Type B pancreatic cell (in vitro differentiated cells): ENCODE measurements at regions not wholly inside any gene's neighbourhood (a gene's known extent, or its start where the extent isn't known, plus 50 kb on each side); places are given as distances from the start of the nearest gene placed in this dataset.

Experiments used
- DNase-seq: peaks from one replicate; pipeline ENCODE4 v3.0.0; 2021; ENCODE audit warnings: mixed read lengths; ENCODE audit not compliant: unreplicated experiment; ENCODE audit errors: extremely low spot score
- H3K27ac Mint-ChIP-seq: 2 replicates; pipeline ENCODE4 v1.8.0; 2021; ENCODE audit warnings: mild to moderate bottlenecking, mixed read lengths
- H3K27me3 Mint-ChIP-seq: 2 replicates; pipeline ENCODE4 v1.8.0; 2021; ENCODE audit warnings: mixed read lengths
- H3K36me3 Mint-ChIP-seq: 2 replicates; pipeline ENCODE4 v1.8.0; 2021; ENCODE audit warnings: mixed read lengths
- H3K4me1 Mint-ChIP-seq: one replicate; pipeline ENCODE4 v1.8.0; 2021; ENCODE audit warnings: mixed read lengths; ENCODE audit not compliant: unreplicated experiment
- H3K4me3 Mint-ChIP-seq: 2 replicates; pipeline ENCODE4 v1.8.0; 2021; ENCODE audit warnings: mild to moderate bottlenecking, mixed read lengths
- H3K9me3 Mint-ChIP-seq: 2 replicates; pipeline ENCODE4 v1.8.0; 2021; ENCODE audit warnings: mixed read lengths
- CTCF ChIP-seq: fragments of 200-600 bp; sonication (generic); conservative IDR thresholded peaks from 2 replicates; pipeline ENCODE4 v1.5.0; 2021; ENCODE audit warnings: antibody characterized with exemption, mild to moderate bottlenecking

GRCh38 chr13:108137176-108137575 is 78.2 kb downstream of the LIG4 start:
- Mint-ChIP-seq H3K4me1 (no peaks in the 10 kb centered on the region), H3K4me3 (no peak overlapping the region), H3K36me3 (no peaks in the 10 kb centered on the region), H3K27me3 (no peaks in the 10 kb centered on the region), H3K9me3 (no peaks in the 10 kb centered on the region), H3K27ac (no peak overlapping the region)
- no peak for DNase-seq
- TF ChIP-seq CTCF: no peak

- H3K4me3 Mint-ChIP-seq: no peak overlapping the region
- no peak for DNase-seq
- no peak for TF ChIP-seq CTCF
- peaks cover 4% of the 10 kb centered on the region for H3K27me3 Mint-ChIP-seq
- H3K9me3 Mint-ChIP-seq: peaks cover 4% of the 10 kb centered on the region
- no peaks in the 10 kb centered on the region for H3K4me1 Mint-ChIP-seq
- H3K27ac Mint-ChIP-seq: no peak overlapping the region
- H3K36me3 Mint-ChIP-seq: no peaks in the 10 kb centered on the region
These were observed 87.9 kb downstream of the LIG4 start for GRCh38 chr13:108127406-108127805.

- peaks cover 4% of the 10 kb centered on the region for H3K27me3 Mint-ChIP-seq
- TF ChIP-seq CTCF: no peak
- no peak overlapping the region for H3K27ac Mint-ChIP-seq
- H3K36me3 Mint-ChIP-seq: no peaks in the 10 kb centered on the region
- H3K9me3 Mint-ChIP-seq: peaks cover 4% of the 10 kb centered on the region
- no peaks in the 10 kb centered on the region for H3K4me1 Mint-ChIP-seq
- H3K4me3 Mint-ChIP-seq: no peak overlapping the region
- DNase-seq: no peak
These were observed 89.3 kb downstream of the LIG4 start for GRCh38 chr13:108126056-108126455.

GRCh38 chr13:108121406-108121805 is 93.9 kb downstream of the LIG4 start:
- Mint-ChIP-seq H3K4me1 (no peaks in the 10 kb centered on the region), H3K9me3 (no peaks in the 10 kb centered on the region), H3K27me3 (peaks cover 4% of the 10 kb centered on the region), H3K4me3 (no peak overlapping the region), H3K27ac (no peak overlapping the region), H3K36me3 (no peaks in the 10 kb centered on the region)
- TF ChIP-seq CTCF: no peak
- no peak for DNase-seq

GRCh38 chr13:108120856-108121255 is 94.5 kb downstream of the LIG4 start:
- Mint-ChIP-seq H3K9me3 (no peaks in the 10 kb centered on the region), H3K4me3 (no peak overlapping the region)

More at GRCh38 chr13:108120856-108121255, 94.5 kb downstream of the LIG4 start:
- DNase-seq: no peak
- no peaks in the 10 kb centered on the region for H3K4me1 Mint-ChIP-seq
- H3K36me3 Mint-ChIP-seq: no peaks in the 10 kb centered on the region
- peaks cover 4% of the 10 kb centered on the region for H3K27me3 Mint-ChIP-seq
- H3K27ac Mint-ChIP-seq: no peak overlapping the region
- TF ChIP-seq CTCF: no peak
